ENCODE measurements at regions not wholly inside any gene's neighbourhood (a gene's known extent, or its start where the extent isn't known, plus 50 kb on each side); places are given as distances from the start of the nearest gene placed in this dataset.

GRCh38 chr10:6788231-6788630 is 208.2 kb upstream of the PRKCQ start:
- no peaks in the 10 kb centered on the region for H3K9me3 ChIP-seq (ENCODE audit: insufficient read depth, low read depth, low read length)
- no peak overlapping the region for H3K4me3 ChIP-seq (ENCODE audit: low read length, poor library complexity, severe bottlenecking)
- no peak overlapping the region for H2AFZ ChIP-seq (ENCODE audit: low read length)
- no peak overlapping the region for H3K9ac ChIP-seq (ENCODE audit: low read depth, low read length, poor library complexity, severe bottlenecking)
- H3K36me3 ChIP-seq (ENCODE audit: insufficient read depth, low read length), result no peaks in the 10 kb centered on the region
- no peaks in the 10 kb centered on the region for H3K79me2 ChIP-seq (ENCODE audit: insufficient read depth, low read length)
- H3K4me1 ChIP-seq (ENCODE audit: insufficient read depth, low read length, poor library complexity, severe bottlenecking), result no peaks in the 10 kb centered on the region
- H3K4me2 ChIP-seq (ENCODE audit: low read depth, low read length, poor library complexity, severe bottlenecking), result no peak overlapping the region
- H3F3A ChIP-seq (ENCODE audit: low read depth), result no peaks in the 10 kb centered on the region
- no peaks in the 10 kb centered on the region for H3K9me2 ChIP-seq (replicated peaks; ENCODE audit: low read depth, low read length)
- H3K27me3 ChIP-seq (ENCODE audit: insufficient read depth, low read length, poor library complexity, severe bottlenecking), result no peaks in the 10 kb centered on the region
- no peak for TF ChIP-seq EZH2phosphoT487 (IDR thresholded peaks at IDR 0.05; ENCODE audit: borderline replicate concordance)
- TF ChIP-seq, protein P1, sequence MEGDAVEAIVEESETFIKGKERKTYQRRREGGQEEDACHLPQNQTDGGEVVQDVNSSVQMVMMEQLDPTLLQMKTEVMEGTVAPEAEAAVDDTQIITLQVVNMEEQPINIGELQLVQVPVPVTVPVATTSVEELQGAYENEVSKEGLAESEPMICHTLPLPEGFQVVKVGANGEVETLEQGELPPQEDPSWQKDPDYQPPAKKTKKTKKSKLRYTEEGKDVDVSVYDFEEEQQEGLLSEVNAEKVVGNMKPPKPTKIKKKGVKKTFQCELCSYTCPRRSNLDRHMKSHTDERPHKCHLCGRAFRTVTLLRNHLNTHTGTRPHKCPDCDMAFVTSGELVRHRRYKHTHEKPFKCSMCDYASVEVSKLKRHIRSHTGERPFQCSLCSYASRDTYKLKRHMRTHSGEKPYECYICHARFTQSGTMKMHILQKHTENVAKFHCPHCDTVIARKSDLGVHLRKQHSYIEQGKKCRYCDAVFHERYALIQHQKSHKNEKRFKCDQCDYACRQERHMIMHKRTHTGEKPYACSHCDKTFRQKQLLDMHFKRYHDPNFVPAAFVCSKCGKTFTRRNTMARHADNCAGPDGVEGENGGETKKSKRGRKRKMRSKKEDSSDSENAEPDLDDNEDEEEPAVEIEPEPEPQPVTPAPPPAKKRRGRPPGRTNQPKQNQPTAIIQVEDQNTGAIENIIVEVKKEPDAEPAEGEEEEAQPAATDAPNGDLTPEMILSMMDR (conservative IDR thresholded peaks at IDR 0.05; ENCODE audit: low read length), result no peak
- no peaks in the 10 kb centered on the region for H4K20me1 ChIP-seq (ENCODE audit: insufficient read depth, low read length, poor library complexity, severe bottlenecking)

DNA sequence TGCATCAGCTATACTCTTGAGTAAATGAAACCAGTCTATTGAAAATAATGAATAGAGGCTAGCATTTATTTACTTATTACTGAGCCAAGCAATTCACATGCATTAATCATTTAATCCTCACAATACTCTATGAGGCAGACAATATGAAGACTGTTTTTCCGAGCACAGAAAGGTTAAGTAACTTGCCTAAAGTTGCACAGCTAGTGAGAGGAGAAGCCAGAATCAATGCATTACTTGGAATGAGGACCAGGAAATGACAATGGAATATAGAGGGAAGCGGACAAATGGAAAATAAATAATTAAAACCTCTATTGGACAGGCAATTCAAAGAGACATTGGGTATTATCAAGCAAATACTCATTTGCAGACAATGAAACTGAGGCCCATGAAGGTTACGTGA is 207.6 kb upstream of the PRKCQ start:
- no peaks in the 10 kb centered on the region for H3K9me2 ChIP-seq (replicated peaks; ENCODE audit: low read depth, low read length)
- TF ChIP-seq EZH2phosphoT487 (IDR thresholded peaks at IDR 0.05; ENCODE audit: borderline replicate concordance), result no peak
- TF ChIP-seq, protein P1 (conservative IDR thresholded peaks at IDR 0.05; ENCODE audit: low read length), result no peak
- H3K9me3 ChIP-seq (ENCODE audit: insufficient read depth, low read depth, low read length), result no peaks in the 10 kb centered on the region
- H3K79me2 ChIP-seq (ENCODE audit: insufficient read depth, low read length), result no peaks in the 10 kb centered on the region
- no peaks in the 10 kb centered on the region for H3K27me3 ChIP-seq (ENCODE audit: insufficient read depth, low read length, poor library complexity, severe bottlenecking)
- H2AFZ ChIP-seq (ENCODE audit: low read length), result no peak overlapping the region
- H3K4me2 ChIP-seq (ENCODE audit: low read depth, low read length, poor library complexity, severe bottlenecking), result no peak overlapping the region
- no peaks in the 10 kb centered on the region for H3K4me1 ChIP-seq (ENCODE audit: insufficient read depth, low read length, poor library complexity, severe bottlenecking)
- H3K9ac ChIP-seq (ENCODE audit: low read depth, low read length, poor library complexity, severe bottlenecking), result no peak overlapping the region
- H3K36me3 ChIP-seq (ENCODE audit: insufficient read depth, low read length), result no peaks in the 10 kb centered on the region
- H3F3A ChIP-seq (ENCODE audit: low read depth), result no peaks in the 10 kb centered on the region
- no peak overlapping the region for H3K4me3 ChIP-seq (ENCODE audit: low read length, poor library complexity, severe bottlenecking)
- no peaks in the 10 kb centered on the region for H4K20me1 ChIP-seq (ENCODE audit: insufficient read depth, low read length, poor library complexity, severe bottlenecking)

DNA sequence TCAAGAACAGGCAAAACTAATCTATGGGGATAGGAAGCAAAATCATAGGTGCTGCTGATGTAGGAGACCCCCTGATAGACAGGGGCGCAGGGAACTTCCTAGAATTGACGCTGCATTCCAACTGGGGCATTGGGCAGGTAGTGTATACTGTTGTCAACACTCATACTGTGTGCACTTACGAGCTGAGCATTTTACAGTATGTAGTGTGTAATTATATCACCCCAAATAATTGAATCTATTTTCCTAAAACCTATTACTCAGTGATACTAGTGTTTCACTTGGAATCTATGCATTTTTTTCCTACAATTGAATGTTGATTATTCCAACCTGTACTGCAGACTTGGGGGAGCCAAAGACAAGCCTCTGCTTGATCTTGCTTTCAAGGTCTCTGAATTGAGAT is 207.0 kb upstream of the PRKCQ start:
- Histone ChIP-seq H3F3A (ENCODE audit: low read depth) (no peaks in the 10 kb centered on the region), H3K79me2 (ENCODE audit: insufficient read depth, low read length) (no peaks in the 10 kb centered on the region), H3K4me2 (ENCODE audit: low read depth, low read length, poor library complexity, severe bottlenecking) (no peak overlapping the region), H3K4me3 (ENCODE audit: low read length, poor library complexity, severe bottlenecking) (no peak overlapping the region), H3K36me3 (ENCODE audit: insufficient read depth, low read length) (no peaks in the 10 kb centered on the region), H3K9me2 (replicated peaks; ENCODE audit: low read depth, low read length) (no peaks in the 10 kb centered on the region), H3K9me3 (ENCODE audit: insufficient read depth, low read depth, low read length) (no peaks in the 10 kb centered on the region), H2AFZ (ENCODE audit: low read length) (no peak overlapping the region), H3K9ac (ENCODE audit: low read depth, low read length, poor library complexity, severe bottlenecking) (no peak overlapping the region), H4K20me1 (ENCODE audit: insufficient read depth, low read length, poor library complexity, severe bottlenecking) (no peaks in the 10 kb centered on the region), H3K27me3 (ENCODE audit: insufficient read depth, low read length, poor library complexity, severe bottlenecking) (no peaks in the 10 kb centered on the region), H3K4me1 (ENCODE audit: insufficient read depth, low read length, poor library complexity, severe bottlenecking) (no peaks in the 10 kb centered on the region)
- TF ChIP-seq, protein P1 (conservative IDR thresholded peaks at IDR 0.05; ENCODE audit: low read length), result no peak
- TF ChIP-seq EZH2phosphoT487 (IDR thresholded peaks at IDR 0.05; ENCODE audit: borderline replicate concordance), result no peak

All from Loucy (cell line).